ENCODE measurements at regions not wholly inside any gene's neighbourhood (a gene's known extent, or its start where the extent isn't known, plus 50 kb on each side); places are given as distances from the start of the nearest gene placed in this dataset.

GRCh38 chr15:35910227-35910626 lies 364.3 kb upstream of the DPH6 start:
- TF ChIP-seq, protein P1, sequence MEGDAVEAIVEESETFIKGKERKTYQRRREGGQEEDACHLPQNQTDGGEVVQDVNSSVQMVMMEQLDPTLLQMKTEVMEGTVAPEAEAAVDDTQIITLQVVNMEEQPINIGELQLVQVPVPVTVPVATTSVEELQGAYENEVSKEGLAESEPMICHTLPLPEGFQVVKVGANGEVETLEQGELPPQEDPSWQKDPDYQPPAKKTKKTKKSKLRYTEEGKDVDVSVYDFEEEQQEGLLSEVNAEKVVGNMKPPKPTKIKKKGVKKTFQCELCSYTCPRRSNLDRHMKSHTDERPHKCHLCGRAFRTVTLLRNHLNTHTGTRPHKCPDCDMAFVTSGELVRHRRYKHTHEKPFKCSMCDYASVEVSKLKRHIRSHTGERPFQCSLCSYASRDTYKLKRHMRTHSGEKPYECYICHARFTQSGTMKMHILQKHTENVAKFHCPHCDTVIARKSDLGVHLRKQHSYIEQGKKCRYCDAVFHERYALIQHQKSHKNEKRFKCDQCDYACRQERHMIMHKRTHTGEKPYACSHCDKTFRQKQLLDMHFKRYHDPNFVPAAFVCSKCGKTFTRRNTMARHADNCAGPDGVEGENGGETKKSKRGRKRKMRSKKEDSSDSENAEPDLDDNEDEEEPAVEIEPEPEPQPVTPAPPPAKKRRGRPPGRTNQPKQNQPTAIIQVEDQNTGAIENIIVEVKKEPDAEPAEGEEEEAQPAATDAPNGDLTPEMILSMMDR (IDR thresholded peaks at IDR 0.05) = no peak
- no peak for TF ChIP-seq POLR2A (IDR thresholded peaks at IDR 0.05; ENCODE audit: low read depth)

Data from esophagus muscularis mucosa (tissue), 3 donors.